Colonic mucosa (tissue), 4 donors: ENCODE measurements at regions not wholly inside any gene's neighbourhood (a gene's known extent, or its start where the extent isn't known, plus 50 kb on each side); places are given as distances from the start of the nearest gene placed in this dataset.

ENCODE experiments used
- DNase-seq: peaks from one replicate; pipeline ENCODE4 v3.0.0-alpha.2; 2020
- H3K27ac ChIP-seq: fragments of 200-600 bp; one replicate; pipeline ENCODE4 v1.8.0; 2021
- H3K27me3 ChIP-seq: fragments of 200-600 bp; one replicate; pipeline ENCODE4 v1.8.0; 2021
- H3K36me3 ChIP-seq: fragments of 200-600 bp; one replicate; pipeline ENCODE4 v1.8.0; 2021
- H3K4me1 ChIP-seq: fragments of 200-600 bp; one replicate; pipeline ENCODE4 v1.8.0; 2021; ENCODE audit warnings: mild to moderate bottlenecking
- H3K4me3 ChIP-seq: fragments of 200-600 bp; one replicate; pipeline ENCODE4 v1.8.0; 2021
- H3K9ac ChIP-seq, 2 donors: one replicate each; pipeline ENCODE4 v1.7.0; 2013; ENCODE audit warnings: control low read depth in 2 of 2, low read depth in 2 of 2, low read length in 2 of 2
- H3K9me3 ChIP-seq: fragments of 200-600 bp; one replicate; pipeline ENCODE4 v1.8.0; 2021
- CTCF ChIP-seq: fragments of 200-600 bp; IDR thresholded peaks from one replicate; pipeline ENCODE4 v1.8.0; 2022; ENCODE audit warnings: antibody characterized with exemption, mild to moderate bottlenecking
- intact Hi-C: fragments of 100-400 bp; cut with DNase I; formaldehyde crosslinking; loops from one replicate; pipeline ENCODE4 v1.14.1; 2022
- donor health status: healthy.
- donor health status: DM: no; HTN: no; CAD: no.
- donor health status: DM: no; HTN: no; CAD: no.

DNA sequence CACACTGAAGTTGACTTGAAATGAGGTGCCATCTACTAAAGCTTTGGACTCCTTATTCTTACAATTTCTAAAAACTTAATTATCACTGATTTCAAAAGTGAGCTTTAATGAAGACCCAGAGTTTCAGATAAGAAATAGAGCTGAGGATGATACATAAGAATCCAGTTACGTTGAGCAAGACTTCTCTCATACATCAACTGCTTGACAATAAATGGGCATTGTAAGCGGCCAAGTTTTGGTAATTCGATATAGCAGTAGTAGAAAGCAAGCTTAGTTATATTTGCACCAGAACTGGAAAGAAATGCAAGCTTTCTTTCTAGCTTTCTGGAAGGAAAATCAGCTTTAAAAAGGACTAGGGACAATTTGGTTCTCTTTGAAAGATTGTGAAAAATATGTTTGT lies 1359.6 kb downstream of the FSCB start:
- DNase-seq = no peak

GRCh38 chr14:43145361-43145760 lies 1361.7 kb downstream of the FSCB start:
- TF ChIP-seq CTCF = no peak
- Histone ChIP-seq H3K27me3 (no peaks in the 10 kb centered on the region), H3K4me3 (no peak overlapping the region), H3K36me3 (no peaks in the 10 kb centered on the region), H3K4me1 (no peaks in the 10 kb centered on the region), H3K27ac (no peak overlapping the region), H3K9ac (no peak overlapping the region), H3K9me3 (no peaks in the 10 kb centered on the region)
- DNase-seq = no peak
- intact Hi-C loops = no loop called here

More for the DNA sequence above, 1359.6 kb downstream of the FSCB start:
- Histone ChIP-seq H3K4me1 (no peaks in the 10 kb centered on the region), H3K27me3 (no peaks in the 10 kb centered on the region), H3K27ac (no peak overlapping the region), H3K9ac (no peak overlapping the region), H3K4me3 (no peak overlapping the region), H3K9me3 (no peaks in the 10 kb centered on the region), H3K36me3 (no peaks in the 10 kb centered on the region)
- intact Hi-C loops = no loop called here
- TF ChIP-seq CTCF = no peak

DNA sequence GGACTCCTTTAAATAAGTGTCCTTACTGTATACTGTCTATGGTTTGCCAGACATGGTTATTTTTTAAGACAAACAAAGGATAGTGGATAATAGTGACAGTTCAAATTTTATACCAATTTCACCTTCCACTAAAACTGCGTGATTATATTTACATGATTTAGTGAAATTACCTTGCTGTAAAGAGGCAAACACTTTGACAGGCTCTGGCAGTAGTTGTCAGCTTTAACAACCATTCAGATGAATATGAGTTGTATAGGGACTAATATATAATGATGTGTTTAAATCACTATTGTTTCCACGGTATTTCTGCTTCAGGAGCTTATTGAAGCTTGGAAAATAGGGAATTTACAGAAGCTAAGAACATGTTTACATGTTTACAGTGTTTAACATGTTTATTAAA lies 1364.0 kb downstream of the FSCB start:
- no peak for TF ChIP-seq CTCF
- Histone ChIP-seq H3K27me3 (no peaks in the 10 kb centered on the region), H3K4me1 (no peaks in the 10 kb centered on the region), H3K27ac (no peak overlapping the region), H3K9me3 (no peaks in the 10 kb centered on the region), H3K36me3 (no peaks in the 10 kb centered on the region), H3K4me3 (no peak overlapping the region), H3K9ac (no peak overlapping the region)
- intact Hi-C loops = no loop called here
- no peak for DNase-seq

DNA sequence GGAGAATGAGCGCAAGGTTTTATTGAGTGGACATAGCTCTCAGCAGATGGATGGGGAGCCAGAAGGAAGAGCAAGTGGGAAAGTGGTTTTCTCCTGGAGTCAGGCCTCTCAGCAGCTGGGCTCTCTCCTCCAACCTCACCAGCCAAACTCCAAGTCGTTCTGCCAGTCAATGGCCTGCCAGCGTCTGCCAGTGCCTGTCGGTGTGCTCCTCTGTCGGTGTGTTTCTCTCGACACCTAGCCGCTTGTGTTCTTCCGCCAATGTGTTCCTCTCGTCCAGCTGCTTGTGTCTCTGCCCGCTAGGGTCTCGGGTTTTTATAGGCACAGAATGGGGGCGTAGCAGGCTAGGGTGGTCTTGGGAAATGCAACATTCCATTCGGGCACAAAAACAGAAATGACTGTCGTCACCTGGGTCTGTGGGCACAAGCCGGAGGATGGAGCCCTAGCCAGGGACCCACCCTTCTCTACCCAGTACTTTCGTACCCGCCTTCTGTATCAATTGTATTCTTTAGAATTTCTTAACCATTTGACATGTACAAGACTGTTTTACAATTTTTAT lies 1365.4 kb downstream of the FSCB start:
- H3K9me3 ChIP-seq = no peaks in the 10 kb centered on the region
- no peak overlapping the region for H3K4me3 ChIP-seq
- no peak overlapping the region for H3K9ac ChIP-seq
- intact Hi-C loops = no loop called here
- H3K4me1 ChIP-seq = no peaks in the 10 kb centered on the region
- H3K27me3 ChIP-seq = no peaks in the 10 kb centered on the region
- TF ChIP-seq CTCF = no peak
- no peak for DNase-seq
- H3K27ac ChIP-seq = no peak overlapping the region
- no peaks in the 10 kb centered on the region for H3K36me3 ChIP-seq

- no peaks in the 10 kb centered on the region for H3K27me3 ChIP-seq
- H3K9me3 ChIP-seq = no peaks in the 10 kb centered on the region
- intact Hi-C loops = no loop called here
- no peak overlapping the region for H3K9ac ChIP-seq
- H3K4me1 ChIP-seq = no peaks in the 10 kb centered on the region
- H3K36me3 ChIP-seq = no peaks in the 10 kb centered on the region
- H3K27ac ChIP-seq = no peak overlapping the region
- no peak for DNase-seq
- H3K4me3 ChIP-seq = no peak overlapping the region
- TF ChIP-seq CTCF = no peak
Measured at GRCh38 chr14:43140453-43140852, 1366.6 kb downstream of the FSCB start.
